IPS-18c (cell line): ENCODE measurements at regions not wholly inside any gene's neighbourhood (a gene's known extent, or its start where the extent isn't known, plus 50 kb on each side); places are given as distances from the start of the nearest gene placed in this dataset.

Experiments used
- H3K4me3 ChIP-seq: 2 replicates; pipeline ENCODE4 v1.7.0; 2013; ENCODE audit warnings: low read depth, mild to moderate bottlenecking, low read length, moderate library complexity; ENCODE audit not compliant: insufficient read depth
- H3K9me3 ChIP-seq: one replicate; pipeline ENCODE4 v1.6.1; 2013; ENCODE audit warnings: mild to moderate bottlenecking, low read length, moderate library complexity; ENCODE audit not compliant: control insufficient read depth, insufficient read depth

- Histone ChIP-seq H3K9me3 (no peaks in the 10 kb centered on the region), H3K4me3 (no peak overlapping the region; the same call in 1 of the 2 replicates)
Observed at GRCh38 chr22:27372969-27373670, 428.4 kb downstream of the MN1 start.

- H3K4me3 ChIP-seq = no peak overlapping the region
Observed at GRCh38 chr22:27377501-27378295, 423.9 kb downstream of the MN1 start.

GRCh38 chr22:27378311-27378800, 423.2 kb downstream of the MN1 start:
- H3K4me3 ChIP-seq = no peak overlapping the region
- H3K9me3 ChIP-seq = no peaks in the 10 kb centered on the region

More at GRCh38 chr22:27377501-27378295, 423.9 kb downstream of the MN1 start:
- H3K9me3 ChIP-seq = no peaks in the 10 kb centered on the region

GRCh38 chr22:27378995-27379394, 422.6 kb downstream of the MN1 start:
- Histone ChIP-seq H3K4me3 (no peak overlapping the region), H3K9me3 (no peaks in the 10 kb centered on the region)

GRCh38 chr22:27380855-27381254, 420.7 kb downstream of the MN1 start:
- Histone ChIP-seq H3K4me3 (no peak overlapping the region), H3K9me3 (no peaks in the 10 kb centered on the region)

GRCh38 chr22:27381552-27381951, 420.0 kb downstream of the MN1 start:
- no peaks in the 10 kb centered on the region for H3K9me3 ChIP-seq
- H3K4me3 ChIP-seq = no peak overlapping the region

- H3K4me3 ChIP-seq = no peak overlapping the region
- H3K9me3 ChIP-seq = no peaks in the 10 kb centered on the region
Observed at GRCh38 chr22:27381960-27382742, 419.4 kb downstream of the MN1 start.

- Histone ChIP-seq H3K4me3 (no peak overlapping the region), H3K9me3 (no peaks in the 10 kb centered on the region)
Observed at GRCh38 chr22:27382947-27383346, 418.6 kb downstream of the MN1 start.

GRCh38 chr22:27383896-27384295, 417.7 kb downstream of the MN1 start:
- Histone ChIP-seq H3K4me3 (no peak overlapping the region), H3K9me3 (no peaks in the 10 kb centered on the region)

GRCh38 chr22:27385261-27385998, 416.1 kb downstream of the MN1 start:
- H3K4me3 ChIP-seq = no peak overlapping the region

GRCh38 chr22:27386186-27386585, 415.4 kb downstream of the MN1 start:
- no peaks in the 10 kb centered on the region for H3K9me3 ChIP-seq

More at GRCh38 chr22:27385261-27385998, 416.1 kb downstream of the MN1 start:
- H3K9me3 ChIP-seq = no peaks in the 10 kb centered on the region

GRCh38 chr22:27387561-27387960, 414.0 kb downstream of the MN1 start:
- no peaks in the 10 kb centered on the region for H3K9me3 ChIP-seq
- H3K4me3 ChIP-seq = no peak overlapping the region

More at GRCh38 chr22:27386186-27386585, 415.4 kb downstream of the MN1 start:
- H3K4me3 ChIP-seq = no peak overlapping the region

- Histone ChIP-seq H3K9me3 (no peaks in the 10 kb centered on the region), H3K4me3 (no peak overlapping the region)
Observed at GRCh38 chr22:27388090-27388600, 413.4 kb downstream of the MN1 start.

- Histone ChIP-seq H3K4me3 (no peak overlapping the region), H3K9me3 (no peaks in the 10 kb centered on the region)
Observed at GRCh38 chr22:27389727-27390075, 411.9 kb downstream of the MN1 start.

- H3K4me3 ChIP-seq = no peak overlapping the region
- H3K9me3 ChIP-seq = no peaks in the 10 kb centered on the region
Observed at GRCh38 chr22:27391092-27391770, 410.3 kb downstream of the MN1 start.

GRCh38 chr22:27393371-27393770, 408.2 kb downstream of the MN1 start:
- Histone ChIP-seq H3K9me3 (no peaks in the 10 kb centered on the region), H3K4me3 (no peak overlapping the region)
